ENCODE measurements at regions not wholly inside any gene's neighbourhood (a gene's known extent, or its start where the extent isn't known, plus 50 kb on each side); places are given as distances from the start of the nearest gene placed in this dataset.
"Not testable (repeated sequence)": the region's sequence is repeated elsewhere in the genome, so short reads cannot be mapped to it uniquely, and the experiment has no call there.

DNA sequence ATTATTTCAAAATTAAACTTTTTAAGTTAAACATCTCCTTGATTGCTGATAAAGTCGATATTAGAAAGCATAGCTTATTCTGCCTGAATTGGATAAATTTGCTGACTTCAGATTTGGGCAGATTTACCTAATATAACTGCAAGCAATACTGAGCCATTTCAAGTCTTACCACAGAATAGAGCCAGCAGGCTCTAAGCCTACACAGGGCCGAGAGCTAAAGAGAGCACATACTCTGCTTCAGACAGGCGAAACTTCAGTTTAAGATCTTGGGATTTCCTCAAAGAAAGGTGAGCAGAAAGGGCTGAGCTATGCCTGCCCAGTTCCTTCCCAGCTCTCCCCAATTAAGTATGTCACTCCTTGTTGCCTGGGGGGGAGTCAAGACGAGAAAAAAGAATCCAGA, 240.6 kb upstream of the NOCT start:
- H3K4me3 Mint-ChIP-seq, result no peak overlapping the region
- Histone ChIP-seq H3K9me3 (ENCODE audit: low read length) (no peaks in the 10 kb centered on the region), H3K27me3 (ENCODE audit: insufficient read depth, low read length, poor library complexity, severe bottlenecking) (no peaks in the 10 kb centered on the region), H3K4me3 (ENCODE audit: low read length) (no peak overlapping the region), H3K27ac (ENCODE audit: low read depth, low read length) (no peak overlapping the region), H3K4me1 (ENCODE audit: insufficient read depth, low read length) (no peaks in the 10 kb centered on the region), H3K36me3 (ENCODE audit: insufficient read depth, low read length) (no peaks in the 10 kb centered on the region)
- DNase-seq, result no peak
- H3K9me3 Mint-ChIP-seq, result peaks cover 0 to 7% (median 3%) of the 10 kb centered on the region in 5 donors
- no peak overlapping the region for H3K27ac Mint-ChIP-seq
- POLR2A ChIA-PET, result no interaction called here
- CTCF ChIA-PET, result no interaction called here
- H3K27me3 Mint-ChIP-seq, result peaks cover 4 to 6% of the 10 kb centered on the region in 2 donors
- H3K36me3 Mint-ChIP-seq, result no peaks in the 10 kb centered on the region
- H3K4me1 Mint-ChIP-seq, result no peaks in the 10 kb centered on the region

DNA sequence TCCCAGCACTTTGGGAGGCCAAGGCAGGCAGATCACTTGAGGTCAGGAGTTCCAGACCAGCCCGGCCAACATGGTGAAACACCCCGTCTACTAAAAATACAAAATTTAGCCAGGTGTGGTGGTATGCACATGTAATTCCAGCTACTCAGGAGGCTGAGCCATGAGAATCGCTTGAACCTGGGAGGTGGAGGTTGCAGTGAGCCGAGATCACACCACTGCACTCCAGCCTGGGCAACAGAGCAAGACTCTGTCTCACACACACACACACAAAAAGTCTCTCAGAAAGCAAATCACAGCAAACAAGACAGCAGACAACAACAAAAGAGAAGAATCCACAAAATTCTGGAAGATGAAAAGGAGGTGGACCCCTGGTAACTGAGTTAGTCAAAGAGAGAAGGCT, 241.5 kb upstream of the NOCT start:
- DNase-seq; H3K36me3 Mint-ChIP-seq; H3K27me3 Mint-ChIP-seq; H3K4me3 ChIP-seq (ENCODE audit: low read length); H3K4me1 ChIP-seq (ENCODE audit: insufficient read depth, low read length); CTCF ChIA-PET; H3K27ac ChIP-seq (ENCODE audit: low read depth, low read length); H3K9me3 ChIP-seq (ENCODE audit: low read length); H3K27me3 ChIP-seq (ENCODE audit: insufficient read depth, low read length, poor library complexity, severe bottlenecking); POLR2A ChIA-PET; H3K4me3 Mint-ChIP-seq; H3K4me1 Mint-ChIP-seq; H3K36me3 ChIP-seq (ENCODE audit: insufficient read depth, low read length); H3K9me3 Mint-ChIP-seq; H3K27ac Mint-ChIP-seq: not testable (repeated sequence)

DNA sequence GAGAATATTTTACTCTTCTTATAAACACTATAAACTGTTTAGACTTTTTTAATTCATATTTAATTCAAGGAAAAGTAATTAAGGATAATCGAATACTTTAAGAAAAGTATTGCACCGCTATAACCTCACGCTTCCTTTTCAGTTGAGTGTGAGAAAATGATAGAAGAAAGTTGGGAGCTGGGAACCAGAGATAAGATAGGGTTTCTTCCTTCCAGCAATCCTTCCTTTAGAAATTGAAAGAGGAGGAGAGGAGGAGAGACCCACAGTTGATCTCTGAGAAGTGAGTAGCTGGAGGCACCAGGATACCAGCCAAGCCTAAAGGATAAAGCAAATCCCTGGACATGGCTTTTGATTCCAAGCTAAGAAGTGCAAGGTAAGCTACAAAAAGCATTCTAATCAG, 242.3 kb upstream of the NOCT start:
- CTCF ChIA-PET, result no interaction called here
- no peak overlapping the region for H3K27ac Mint-ChIP-seq
- Histone ChIP-seq H3K9me3 (ENCODE audit: low read length) (no peaks in the 10 kb centered on the region), H3K4me3 (ENCODE audit: low read length) (no peak overlapping the region), H3K27me3 (ENCODE audit: insufficient read depth, low read length, poor library complexity, severe bottlenecking) (no peaks in the 10 kb centered on the region), H3K27ac (ENCODE audit: low read depth, low read length) (no peak overlapping the region), H3K36me3 (ENCODE audit: insufficient read depth, low read length) (no peaks in the 10 kb centered on the region), H3K4me1 (ENCODE audit: insufficient read depth, low read length) (no peaks in the 10 kb centered on the region)
- peaks cover 4 to 6% of the 10 kb centered on the region in 2 donors for H3K27me3 Mint-ChIP-seq
- no peaks in the 10 kb centered on the region for H3K36me3 Mint-ChIP-seq
- POLR2A ChIA-PET, result no interaction called here
- H3K4me1 Mint-ChIP-seq, result no peaks in the 10 kb centered on the region
- peaks cover 0 to 4% (median 3%) of the 10 kb centered on the region in 5 donors for H3K9me3 Mint-ChIP-seq
- no peak for DNase-seq
- H3K4me3 Mint-ChIP-seq, result no peak overlapping the region

DNA sequence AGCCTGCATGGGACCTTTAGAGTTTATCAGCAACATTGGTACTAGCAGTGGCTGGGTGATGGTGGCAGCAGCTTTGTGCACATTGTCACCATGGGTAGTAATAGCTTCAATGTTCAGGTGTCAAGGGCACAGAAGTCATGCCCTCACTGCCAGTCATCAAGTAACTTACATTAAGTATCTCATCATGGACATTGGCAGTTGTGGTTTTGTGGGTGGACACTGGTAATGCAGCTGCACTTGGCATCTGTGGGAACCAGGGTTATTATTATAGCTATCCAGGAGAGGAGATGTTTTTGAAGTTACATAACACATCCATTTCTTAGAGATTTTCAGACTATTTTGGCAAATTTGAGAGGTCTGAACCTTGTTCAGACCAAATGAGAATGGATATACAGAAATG, 243.2 kb upstream of the NOCT start:
- Histone ChIP-seq H3K27ac (ENCODE audit: low read depth, low read length) (no peak overlapping the region), H3K36me3 (ENCODE audit: insufficient read depth, low read length) (no peaks in the 10 kb centered on the region), H3K4me1 (ENCODE audit: insufficient read depth, low read length) (no peaks in the 10 kb centered on the region), H3K9me3 (ENCODE audit: low read length) (no peaks in the 10 kb centered on the region), H3K27me3 (ENCODE audit: insufficient read depth, low read length, poor library complexity, severe bottlenecking) (no peaks in the 10 kb centered on the region), H3K4me3 (ENCODE audit: low read length) (no peak overlapping the region)
- Mint-ChIP-seq H3K4me3 (no peak overlapping the region), H3K27me3 (peaks cover 4 to 6% of the 10 kb centered on the region in 2 donors), H3K4me1 (no peaks in the 10 kb centered on the region), H3K27ac (no peak overlapping the region), H3K9me3 (peaks cover 0 to 4% (median 0%) of the 10 kb centered on the region in 5 donors), H3K36me3 (no peaks in the 10 kb centered on the region)
- DNase-seq, result no peak
- ChIA-PET CTCF (no interaction called here), POLR2A (no interaction called here)

DNA sequence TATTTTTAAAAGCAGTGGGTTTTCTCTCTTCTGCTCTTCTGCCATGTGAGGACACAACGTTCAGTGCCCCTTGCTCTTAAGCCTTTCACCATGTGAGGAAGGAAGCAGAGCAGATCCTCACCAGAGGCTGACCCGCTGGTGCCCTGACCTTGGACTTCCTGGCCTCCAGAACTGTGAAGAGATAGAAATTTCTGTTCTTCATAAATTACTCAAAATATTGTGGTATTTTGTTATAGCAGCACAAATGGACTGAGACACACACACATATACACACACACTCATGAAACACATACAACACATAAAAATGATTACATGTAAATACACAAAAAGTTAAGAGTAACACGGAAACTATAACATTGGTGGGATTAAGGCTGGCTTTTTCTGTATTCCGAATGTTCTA, 244.8 kb upstream of the NOCT start:
- H3K9me3 ChIP-seq (ENCODE audit: low read length), result no peaks in the 10 kb centered on the region
- no peak overlapping the region for H3K27ac ChIP-seq (ENCODE audit: low read depth, low read length)
- DNase-seq, result no peak
- H3K27me3 Mint-ChIP-seq, result peaks cover 4 to 6% of the 10 kb centered on the region in 2 donors
- no peaks in the 10 kb centered on the region for H3K4me1 ChIP-seq (ENCODE audit: insufficient read depth, low read length)
- POLR2A ChIA-PET, result no interaction called here
- no peak overlapping the region for H3K4me3 ChIP-seq (ENCODE audit: low read length)
- CTCF ChIA-PET, result no interaction called here
- H3K4me1 Mint-ChIP-seq, result no peaks in the 10 kb centered on the region
- no peak overlapping the region for H3K4me3 Mint-ChIP-seq
- no peaks in the 10 kb centered on the region for H3K27me3 ChIP-seq (ENCODE audit: insufficient read depth, low read length, poor library complexity, severe bottlenecking)
- no peaks in the 10 kb centered on the region for H3K36me3 Mint-ChIP-seq
- H3K36me3 ChIP-seq (ENCODE audit: insufficient read depth, low read length), result no peaks in the 10 kb centered on the region
- no peak overlapping the region for H3K27ac Mint-ChIP-seq
- H3K9me3 Mint-ChIP-seq, result peaks cover 0 to 3% (median 0%) of the 10 kb centered on the region in 5 donors

DNA sequence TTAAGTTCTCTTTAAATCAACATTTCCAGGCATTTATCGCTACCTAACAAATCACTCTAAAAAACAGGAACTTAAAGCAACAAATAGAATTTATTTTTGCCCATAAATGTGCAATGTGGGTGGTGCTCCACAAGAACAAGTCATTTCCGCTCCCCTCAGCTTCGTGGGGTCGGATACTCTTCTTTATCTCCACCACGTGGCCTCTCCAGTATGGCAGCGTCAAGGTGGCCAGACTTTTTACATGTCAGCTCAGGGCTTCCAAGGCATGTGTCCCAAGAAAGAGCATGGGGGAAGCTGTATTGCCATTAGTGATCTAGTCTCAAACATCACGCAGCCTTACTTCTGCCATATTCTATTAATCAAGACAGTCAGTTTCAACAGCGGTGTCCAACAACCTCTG, 249.2 kb upstream of the NOCT start:
- no peak overlapping the region for H3K4me3 ChIP-seq (ENCODE audit: low read length)
- POLR2A ChIA-PET, result no interaction called here
- peaks cover 0 to 3% (median 0%) of the 10 kb centered on the region in 5 donors for H3K9me3 Mint-ChIP-seq

DNA sequence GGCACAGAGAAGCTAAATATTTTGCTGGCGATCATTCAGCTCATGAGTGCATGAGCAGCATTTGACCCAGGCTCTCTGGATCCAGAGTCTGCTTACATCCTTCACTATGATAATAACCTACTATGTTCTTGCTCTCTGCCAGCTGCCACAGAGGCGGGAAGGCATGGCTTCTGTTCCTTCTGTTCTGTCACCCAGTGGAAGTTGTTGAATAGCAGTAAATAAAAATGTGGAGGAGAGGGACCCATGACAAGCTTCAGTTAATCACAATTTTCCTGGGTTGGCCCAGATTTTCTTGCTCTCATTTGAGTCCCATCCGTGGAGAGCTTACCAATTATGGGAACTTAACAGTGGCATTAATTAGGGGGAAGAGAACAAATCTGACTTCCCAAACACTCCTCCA, 250.1 kb upstream of the NOCT start:
- no peaks in the 10 kb centered on the region for H3K36me3 ChIP-seq (ENCODE audit: insufficient read depth, low read length)
- H3K27me3 ChIP-seq (ENCODE audit: insufficient read depth, low read length, poor library complexity, severe bottlenecking), result no peaks in the 10 kb centered on the region
- no peak overlapping the region for H3K27ac Mint-ChIP-seq
- H3K27ac ChIP-seq (ENCODE audit: low read depth, low read length), result no peak overlapping the region
- no peak for DNase-seq
- no peak overlapping the region for H3K4me3 Mint-ChIP-seq
- H3K9me3 ChIP-seq (ENCODE audit: low read length), result no peaks in the 10 kb centered on the region
- H3K4me1 ChIP-seq (ENCODE audit: insufficient read depth, low read length), result no peaks in the 10 kb centered on the region
- POLR2A ChIA-PET, result no interaction called here
- H3K36me3 Mint-ChIP-seq, result no peaks in the 10 kb centered on the region
- H3K4me1 Mint-ChIP-seq, result no peaks in the 10 kb centered on the region
- CTCF ChIA-PET, result no interaction called here
- no peak overlapping the region for H3K4me3 ChIP-seq (ENCODE audit: low read length)
- no peaks in the 10 kb centered on the region for H3K27me3 Mint-ChIP-seq
- H3K9me3 Mint-ChIP-seq, result peaks cover 0 to 2% (median 0%) of the 10 kb centered on the region in 5 donors

More for the DNA sequence above, 249.2 kb upstream of the NOCT start:
- Mint-ChIP-seq H3K4me1 (no peaks in the 10 kb centered on the region), H3K27me3 (peaks cover 3 to 4% of the 10 kb centered on the region in 2 donors), H3K4me3 (no peak overlapping the region), H3K36me3 (no peaks in the 10 kb centered on the region), H3K27ac (no peak overlapping the region)
- CTCF ChIA-PET, result no interaction called here
- Histone ChIP-seq H3K9me3 (ENCODE audit: low read length) (no peaks in the 10 kb centered on the region), H3K36me3 (ENCODE audit: insufficient read depth, low read length) (no peaks in the 10 kb centered on the region), H3K4me1 (ENCODE audit: insufficient read depth, low read length) (no peaks in the 10 kb centered on the region), H3K27me3 (ENCODE audit: insufficient read depth, low read length, poor library complexity, severe bottlenecking) (no peaks in the 10 kb centered on the region), H3K27ac (ENCODE audit: low read depth, low read length) (no peak overlapping the region)
- no peak for DNase-seq

DNA sequence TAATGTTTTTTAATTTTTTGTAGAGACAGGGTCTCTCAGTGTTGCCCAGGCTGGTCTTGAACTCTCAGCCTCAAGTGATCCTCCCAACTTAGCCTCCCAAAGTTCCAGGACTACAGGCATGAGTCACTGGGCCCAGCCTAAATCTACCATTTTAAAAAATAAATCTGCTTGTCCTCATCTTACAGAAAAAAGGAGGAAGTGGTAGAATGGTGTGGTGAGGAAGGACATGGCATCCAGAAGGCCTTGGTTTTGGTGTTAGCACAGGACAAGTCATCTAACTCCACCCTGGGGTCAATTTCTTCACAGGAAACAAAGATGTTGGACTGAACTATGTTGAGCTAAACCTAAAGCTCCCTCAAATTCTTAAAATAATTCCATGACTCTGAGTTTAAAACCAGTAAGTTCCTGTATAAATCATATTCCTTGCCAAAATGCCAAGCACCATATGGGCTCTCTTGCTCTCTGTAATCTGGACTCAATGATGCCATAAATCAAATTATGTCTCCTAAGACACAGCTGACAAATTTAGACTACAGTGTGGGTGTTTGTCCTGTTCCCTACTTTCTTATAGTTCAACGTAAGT, 253.9 kb upstream of the NOCT start:
- ChIA-PET CTCF (no interaction called here), POLR2A (no interaction called here)

DNA sequence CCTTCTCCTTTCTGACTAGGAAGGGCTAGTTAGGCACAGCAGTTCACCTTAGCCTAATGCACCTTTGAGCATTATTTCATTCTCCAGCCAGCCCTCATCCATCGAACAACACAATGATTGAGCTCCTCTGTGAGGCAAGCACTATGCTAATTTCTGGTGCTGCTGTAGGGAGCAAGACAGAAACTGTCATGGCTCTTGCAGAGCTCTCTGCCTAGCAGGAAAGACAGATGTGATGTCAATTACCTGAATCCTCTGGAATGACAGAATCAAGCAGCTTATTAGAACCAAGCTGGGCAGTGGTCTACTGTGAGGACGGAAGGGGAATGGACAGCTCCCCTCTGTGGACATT, 256.1 kb upstream of the NOCT start:
- Mint-ChIP-seq H3K36me3 (no peaks in the 10 kb centered on the region), H3K4me1 (no peaks in the 10 kb centered on the region), H3K9me3 (peaks cover 0 to 4% (median 0%) of the 10 kb centered on the region in 5 donors), H3K4me3 (no peak overlapping the region), H3K27ac (no peak overlapping the region), H3K27me3 (peaks cover 0 to 5% of the 10 kb centered on the region in 2 donors)
- POLR2A ChIA-PET, result no interaction called here
- CTCF ChIA-PET, result no interaction called here
- no peak overlapping the region for H3K4me3 ChIP-seq (ENCODE audit: low read length)
- no peaks in the 10 kb centered on the region for H3K4me1 ChIP-seq (ENCODE audit: insufficient read depth, low read length)
- H3K9me3 ChIP-seq (ENCODE audit: low read length), result no peaks in the 10 kb centered on the region
- no peaks in the 10 kb centered on the region for H3K27me3 ChIP-seq (ENCODE audit: insufficient read depth, low read length, poor library complexity, severe bottlenecking)
- no peak for DNase-seq
- H3K36me3 ChIP-seq (ENCODE audit: insufficient read depth, low read length), result no peaks in the 10 kb centered on the region
- no peak overlapping the region for H3K27ac ChIP-seq (ENCODE audit: low read depth, low read length)

More for the DNA sequence above, 253.9 kb upstream of the NOCT start:
- H3K9me3 ChIP-seq (ENCODE audit: low read length), result no peaks in the 10 kb centered on the region
- H3K4me3 ChIP-seq (ENCODE audit: low read length), result no peak overlapping the region
- no peak overlapping the region for H3K27ac Mint-ChIP-seq
- no peaks in the 10 kb centered on the region for H3K27me3 Mint-ChIP-seq
- H3K27me3 ChIP-seq (ENCODE audit: insufficient read depth, low read length, poor library complexity, severe bottlenecking), result no peaks in the 10 kb centered on the region
- no peaks in the 10 kb centered on the region for H3K36me3 ChIP-seq (ENCODE audit: insufficient read depth, low read length)
- H3K4me3 Mint-ChIP-seq, result no peak overlapping the region
- H3K4me1 ChIP-seq (ENCODE audit: insufficient read depth, low read length), result no peaks in the 10 kb centered on the region
- no peak overlapping the region for H3K27ac ChIP-seq (ENCODE audit: low read depth, low read length)
- no peaks in the 10 kb centered on the region for H3K36me3 Mint-ChIP-seq
- no peak for DNase-seq
- no peaks in the 10 kb centered on the region for H3K4me1 Mint-ChIP-seq
- H3K9me3 Mint-ChIP-seq, result peaks cover 0 to 2% (median 0%) of the 10 kb centered on the region in 5 donors

Data from CD8-positive, alpha-beta memory T cell (primary cell).